Esophagus squamous epithelium (tissue), 4 donors: ENCODE measurements at regions not wholly inside any gene's neighbourhood (a gene's known extent, or its start where the extent isn't known, plus 50 kb on each side); places are given as distances from the start of the nearest gene placed in this dataset.

Experiments used
- POLR2A ChIP-seq, 4 donors: fragments of 450-650 bp; IDR thresholded peaks; one replicate each; pipeline ENCODE4 v1.6.1; 2017; ENCODE audit warnings: antibody characterized with exemption in 4 of 4, mild to moderate bottlenecking in 4 of 4, moderate library complexity in 3 of 4
- TF ChIP-seq, protein P1 (sequence below), 6 experiments: fragments of 450-650 bp in 4 of 6; fragments of 200-600 bp in 2 of 6; sonication (generic) in 2 of 6; IDR thresholded peaks; one replicate each; pipeline ENCODE4 v1.5.1; 2016 to 2019; ENCODE audit warnings: antibody characterized with exemption in 6 of 6, mild to moderate bottlenecking in 4 of 6, moderate library complexity in 4 of 6

GRCh38 chr2:13289310-13289709 lies 572.6 kb downstream of the TRIB2 start:
- TF ChIP-seq, protein P1, sequence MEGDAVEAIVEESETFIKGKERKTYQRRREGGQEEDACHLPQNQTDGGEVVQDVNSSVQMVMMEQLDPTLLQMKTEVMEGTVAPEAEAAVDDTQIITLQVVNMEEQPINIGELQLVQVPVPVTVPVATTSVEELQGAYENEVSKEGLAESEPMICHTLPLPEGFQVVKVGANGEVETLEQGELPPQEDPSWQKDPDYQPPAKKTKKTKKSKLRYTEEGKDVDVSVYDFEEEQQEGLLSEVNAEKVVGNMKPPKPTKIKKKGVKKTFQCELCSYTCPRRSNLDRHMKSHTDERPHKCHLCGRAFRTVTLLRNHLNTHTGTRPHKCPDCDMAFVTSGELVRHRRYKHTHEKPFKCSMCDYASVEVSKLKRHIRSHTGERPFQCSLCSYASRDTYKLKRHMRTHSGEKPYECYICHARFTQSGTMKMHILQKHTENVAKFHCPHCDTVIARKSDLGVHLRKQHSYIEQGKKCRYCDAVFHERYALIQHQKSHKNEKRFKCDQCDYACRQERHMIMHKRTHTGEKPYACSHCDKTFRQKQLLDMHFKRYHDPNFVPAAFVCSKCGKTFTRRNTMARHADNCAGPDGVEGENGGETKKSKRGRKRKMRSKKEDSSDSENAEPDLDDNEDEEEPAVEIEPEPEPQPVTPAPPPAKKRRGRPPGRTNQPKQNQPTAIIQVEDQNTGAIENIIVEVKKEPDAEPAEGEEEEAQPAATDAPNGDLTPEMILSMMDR (IDR thresholded peaks at IDR 0.05): no peak
- no peak for TF ChIP-seq POLR2A (IDR thresholded peaks at IDR 0.05)
